WTC11 (cell line): ENCODE measurements at regions not wholly inside any gene's neighbourhood (a gene's known extent, or its start where the extent isn't known, plus 50 kb on each side); places are given as distances from the start of the nearest gene placed in this dataset.

ENCODE experiments used
- ATAC-seq: fragments of 200-7000 bp; cut with Tn5 transposase; 2 replicates; pipeline ENCODE4 v1.10.0; 2021; ENCODE audit warnings: mild to moderate bottlenecking, moderate library complexity
- CTCF ChIA-PET: fragments of 300-600 bp; sonication (Branson Sonifier 250); formaldehyde crosslinking; loops from one replicate; lab custom pipeline; 2021; ENCODE audit warnings: antibody characterized with exemption; lab: Charles Lee
- POLR2A ChIA-PET: fragments of 350-600 bp; sonication (Branson Sonifier 250); formaldehyde crosslinking; loops from one replicate; lab custom pipeline; 2021; ENCODE audit warnings: antibody characterized with exemption; lab: Charles Lee
- DNase-seq: peaks from one replicate; pipeline ENCODE4 v3.0.0; 2021; ENCODE audit warnings: low spot score
- H3K27ac Mint-ChIP-seq: 2 replicates; pipeline ENCODE4 v1.8.0; 2021; ENCODE audit warnings: mixed read lengths
- H3K27me3 Mint-ChIP-seq: 2 replicates; pipeline ENCODE4 v1.8.0; 2021; ENCODE audit warnings: low read depth, mild to moderate bottlenecking, moderate library complexity, mixed read lengths
- H3K36me3 Mint-ChIP-seq: 2 replicates; pipeline ENCODE4 v1.8.0; 2021; ENCODE audit warnings: mixed read lengths
- H3K4me1 Mint-ChIP-seq: 2 replicates; pipeline ENCODE4 v1.8.0; 2022; ENCODE audit warnings: mixed read lengths
- H3K4me3 Mint-ChIP-seq: 2 replicates; pipeline ENCODE4 v1.8.0; 2021; ENCODE audit warnings: mild to moderate bottlenecking, moderate library complexity, mixed read lengths
- H3K9me3 Mint-ChIP-seq: 2 replicates; pipeline ENCODE4 v1.8.0; 2021; ENCODE audit warnings: mixed read lengths
- ARID4B ChIP-seq: sonication (generic); formaldehyde crosslinking; IDR thresholded peaks from 2 replicates; pipeline ENCODE4 v1.8.0; 2023; ENCODE audit warnings: missing genetic modification reagents, mild to moderate bottlenecking, borderline replicate concordance
- CBFB ChIP-seq: sonication (generic); formaldehyde crosslinking; IDR thresholded peaks from 2 replicates; pipeline ENCODE4 v1.8.1; 2022; ENCODE audit warnings: mild to moderate bottlenecking, low read depth, missing genetic modification reagents
- CREB1 ChIP-seq: sonication (generic); formaldehyde crosslinking; IDR thresholded peaks from 2 replicates; pipeline ENCODE4 v1.8.0; 2023; ENCODE audit warnings: mild to moderate bottlenecking, missing genetic modification reagents
- ELF4 ChIP-seq: sonication (generic); formaldehyde crosslinking; IDR thresholded peaks from 2 replicates; pipeline ENCODE4 v1.8.1; 2022; ENCODE audit warnings: low read depth, mild to moderate bottlenecking, moderate library complexity, missing genetic modification reagents
- EMX1 ChIP-seq: fragments of 250-450 bp; sonication (Bioruptor Pico); IDR thresholded peaks from 2 replicates; pipeline ENCODE4 v1.8.0; 2021; ENCODE audit warnings: mild to moderate bottlenecking
- ESRRA ChIP-seq: sonication (generic); formaldehyde crosslinking; IDR thresholded peaks from 2 replicates; pipeline ENCODE4 v1.8.1; 2022; ENCODE audit warnings: mild to moderate bottlenecking, missing genetic modification reagents, borderline replicate concordance
- JUN ChIP-seq: sonication (generic); formaldehyde crosslinking; IDR thresholded peaks from 2 replicates; pipeline ENCODE4 v1.8.0; 2023; ENCODE audit warnings: mild to moderate bottlenecking, missing genetic modification reagents
- MXD4 ChIP-seq: fragments of 250-450 bp; sonication (Bioruptor Pico); IDR thresholded peaks from 2 replicates; pipeline ENCODE4 v1.8.0; 2021; ENCODE audit warnings: mild to moderate bottlenecking, moderate library complexity, borderline replicate concordance
- NFE2L1 ChIP-seq: sonication (generic); formaldehyde crosslinking; IDR thresholded peaks from 2 replicates; pipeline ENCODE4 v1.8.1; 2023; ENCODE audit warnings: missing genetic modification reagents
- NR2C2 ChIP-seq: sonication (generic); formaldehyde crosslinking; IDR thresholded peaks from 2 replicates; pipeline ENCODE4 v1.8.0; 2022; ENCODE audit warnings: mild to moderate bottlenecking, missing genetic modification reagents
- OVOL2 ChIP-seq: fragments of 250-450 bp; sonication (Bioruptor Pico); IDR thresholded peaks from 2 replicates; pipeline ENCODE4 v1.9.0; 2021; ENCODE audit warnings: mild to moderate bottlenecking, borderline replicate concordance
- STAT6 ChIP-seq: sonication (generic); formaldehyde crosslinking; conservative IDR thresholded peaks from 2 replicates; pipeline ENCODE4 v1.8.1; 2023; ENCODE audit warnings: mild to moderate bottlenecking, low read depth, missing genetic modification reagents, moderate library complexity
- TCF7 ChIP-seq: sonication (generic); formaldehyde crosslinking; IDR thresholded peaks from 2 replicates; pipeline ENCODE4 v1.8.0; 2022; ENCODE audit warnings: mild to moderate bottlenecking, low read depth, missing genetic modification reagents, moderate library complexity
- TP53 ChIP-seq: sonication (generic); formaldehyde crosslinking; IDR thresholded peaks from 2 replicates; pipeline ENCODE4 v1.8.1; 2023; ENCODE audit warnings: mild to moderate bottlenecking, missing genetic modification reagents
- ZNF232 ChIP-seq: sonication (generic); formaldehyde crosslinking; IDR thresholded peaks from 2 replicates; pipeline ENCODE4 v1.8.0; 2022; ENCODE audit warnings: mild to moderate bottlenecking, missing genetic modification reagents
- ZNF425 ChIP-seq: fragments of 250-450 bp; sonication (Bioruptor Pico); conservative IDR thresholded peaks from 2 replicates; pipeline ENCODE4 v1.9.0; 2021; ENCODE audit warnings: mild to moderate bottlenecking
- TF ChIP-seq, protein P1 (sequence below): sonication (generic); formaldehyde crosslinking; IDR thresholded peaks from 2 replicates; pipeline ENCODE4 v1.8.1; 2022; ENCODE audit warnings: mild to moderate bottlenecking, missing genetic modification reagents, moderate library complexity, borderline replicate concordance
- TF ChIP-seq, protein P2 (sequence below): sonication (generic); formaldehyde crosslinking; IDR thresholded peaks from 2 replicates; pipeline ENCODE4 v1.8.0; 2022; ENCODE audit warnings: mild to moderate bottlenecking, missing genetic modification reagents
- TF ChIP-seq, protein P3 (sequence below): sonication (generic); formaldehyde crosslinking; IDR thresholded peaks from 2 replicates; pipeline ENCODE4 v1.8.1; 2022; ENCODE audit warnings: missing genetic modification reagents, borderline replicate concordance
- TF ChIP-seq, protein P4 (sequence below): sonication (generic); formaldehyde crosslinking; IDR thresholded peaks from 2 replicates; pipeline ENCODE4 v1.8.0; 2023; ENCODE audit warnings: mild to moderate bottlenecking, missing genetic modification reagents

- DNase-seq (no peak), ATAC-seq (no peak)
- no peak overlapping the region for H3K27ac Mint-ChIP-seq
- peaks cover 28% of the 10 kb centered on the region for H3K4me1 Mint-ChIP-seq
- no peaks in the 10 kb centered on the region for H3K27me3 Mint-ChIP-seq
- H3K36me3 Mint-ChIP-seq = peaks cover 20% of the 10 kb centered on the region
- TF ChIP-seq OVOL2 = no peak
- no peak for TF ChIP-seq MXD4
- no peak for TF ChIP-seq ELF4 (CRISPR knock-in tag)
- TF ChIP-seq JUN = no peak
- TF ChIP-seq, protein P1, sequence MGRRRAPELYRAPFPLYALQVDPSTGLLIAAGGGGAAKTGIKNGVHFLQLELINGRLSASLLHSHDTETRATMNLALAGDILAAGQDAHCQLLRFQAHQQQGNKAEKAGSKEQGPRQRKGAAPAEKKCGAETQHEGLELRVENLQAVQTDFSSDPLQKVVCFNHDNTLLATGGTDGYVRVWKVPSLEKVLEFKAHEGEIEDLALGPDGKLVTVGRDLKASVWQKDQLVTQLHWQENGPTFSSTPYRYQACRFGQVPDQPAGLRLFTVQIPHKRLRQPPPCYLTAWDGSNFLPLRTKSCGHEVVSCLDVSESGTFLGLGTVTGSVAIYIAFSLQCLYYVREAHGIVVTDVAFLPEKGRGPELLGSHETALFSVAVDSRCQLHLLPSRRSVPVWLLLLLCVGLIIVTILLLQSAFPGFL (CRISPR knock-in tag) = no peak
- no peak for TF ChIP-seq EMX1 (CRISPR knock-in tag)
- TF ChIP-seq, protein P2, sequence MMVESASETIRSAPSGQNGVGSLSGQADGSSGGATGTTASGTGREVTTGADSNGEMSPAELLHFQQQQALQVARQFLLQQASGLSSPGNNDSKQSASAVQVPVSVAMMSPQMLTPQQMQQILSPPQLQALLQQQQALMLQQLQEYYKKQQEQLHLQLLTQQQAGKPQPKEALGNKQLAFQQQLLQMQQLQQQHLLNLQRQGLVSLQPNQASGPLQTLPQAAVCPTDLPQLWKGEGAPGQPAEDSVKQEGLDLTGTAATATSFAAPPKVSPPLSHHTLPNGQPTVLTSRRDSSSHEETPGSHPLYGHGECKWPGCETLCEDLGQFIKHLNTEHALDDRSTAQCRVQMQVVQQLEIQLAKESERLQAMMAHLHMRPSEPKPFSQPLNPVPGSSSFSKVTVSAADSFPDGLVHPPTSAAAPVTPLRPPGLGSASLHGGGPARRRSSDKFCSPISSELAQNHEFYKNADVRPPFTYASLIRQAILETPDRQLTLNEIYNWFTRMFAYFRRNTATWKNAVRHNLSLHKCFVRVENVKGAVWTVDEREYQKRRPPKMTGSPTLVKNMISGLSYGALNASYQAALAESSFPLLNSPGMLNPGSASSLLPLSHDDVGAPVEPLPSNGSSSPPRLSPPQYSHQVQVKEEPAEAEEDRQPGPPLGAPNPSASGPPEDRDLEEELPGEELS (CRISPR knock-in tag) = no peak
- TF ChIP-seq, protein P3, sequence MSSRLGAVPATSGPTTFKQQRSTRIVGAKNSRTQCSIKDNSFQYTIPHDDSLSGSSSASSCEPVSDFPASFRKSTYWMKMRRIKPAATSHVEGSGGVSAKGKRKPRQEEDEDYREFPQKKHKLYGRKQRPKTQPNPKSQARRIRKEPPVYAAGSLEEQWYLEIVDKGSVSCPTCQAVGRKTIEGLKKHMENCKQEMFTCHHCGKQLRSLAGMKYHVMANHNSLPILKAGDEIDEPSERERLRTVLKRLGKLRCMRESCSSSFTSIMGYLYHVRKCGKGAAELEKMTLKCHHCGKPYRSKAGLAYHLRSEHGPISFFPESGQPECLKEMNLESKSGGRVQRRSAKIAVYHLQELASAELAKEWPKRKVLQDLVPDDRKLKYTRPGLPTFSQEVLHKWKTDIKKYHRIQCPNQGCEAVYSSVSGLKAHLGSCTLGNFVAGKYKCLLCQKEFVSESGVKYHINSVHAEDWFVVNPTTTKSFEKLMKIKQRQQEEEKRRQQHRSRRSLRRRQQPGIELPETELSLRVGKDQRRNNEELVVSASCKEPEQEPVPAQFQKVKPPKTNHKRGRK (CRISPR knock-in tag) = no peak
- TF ChIP-seq, protein P4, sequence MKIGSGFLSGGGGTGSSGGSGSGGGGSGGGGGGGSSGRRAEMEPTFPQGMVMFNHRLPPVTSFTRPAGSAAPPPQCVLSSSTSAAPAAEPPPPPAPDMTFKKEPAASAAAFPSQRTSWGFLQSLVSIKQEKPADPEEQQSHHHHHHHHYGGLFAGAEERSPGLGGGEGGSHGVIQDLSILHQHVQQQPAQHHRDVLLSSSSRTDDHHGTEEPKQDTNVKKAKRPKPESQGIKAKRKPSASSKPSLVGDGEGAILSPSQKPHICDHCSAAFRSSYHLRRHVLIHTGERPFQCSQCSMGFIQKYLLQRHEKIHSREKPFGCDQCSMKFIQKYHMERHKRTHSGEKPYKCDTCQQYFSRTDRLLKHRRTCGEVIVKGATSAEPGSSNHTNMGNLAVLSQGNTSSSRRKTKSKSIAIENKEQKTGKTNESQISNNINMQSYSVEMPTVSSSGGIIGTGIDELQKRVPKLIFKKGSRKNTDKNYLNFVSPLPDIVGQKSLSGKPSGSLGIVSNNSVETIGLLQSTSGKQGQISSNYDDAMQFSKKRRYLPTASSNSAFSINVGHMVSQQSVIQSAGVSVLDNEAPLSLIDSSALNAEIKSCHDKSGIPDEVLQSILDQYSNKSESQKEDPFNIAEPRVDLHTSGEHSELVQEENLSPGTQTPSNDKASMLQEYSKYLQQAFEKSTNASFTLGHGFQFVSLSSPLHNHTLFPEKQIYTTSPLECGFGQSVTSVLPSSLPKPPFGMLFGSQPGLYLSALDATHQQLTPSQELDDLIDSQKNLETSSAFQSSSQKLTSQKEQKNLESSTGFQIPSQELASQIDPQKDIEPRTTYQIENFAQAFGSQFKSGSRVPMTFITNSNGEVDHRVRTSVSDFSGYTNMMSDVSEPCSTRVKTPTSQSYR (CRISPR knock-in tag) = no peak
- no peak for TF ChIP-seq NFE2L1 (CRISPR knock-in tag)
- TF ChIP-seq NR2C2 (CRISPR knock-in tag) = no peak
- TF ChIP-seq CREB1 (CRISPR knock-in tag) = no peak
- no peak for TF ChIP-seq ESRRA (CRISPR knock-in tag)
- no peak for TF ChIP-seq ZNF425
- TF ChIP-seq ZNF232 (CRISPR knock-in tag) = no peak
- ChIA-PET CTCF (no interaction called here), POLR2A (no interaction called here)
- H3K4me3 Mint-ChIP-seq = no peak overlapping the region
- H3K9me3 Mint-ChIP-seq = peaks cover 29% of the 10 kb centered on the region
Observed at GRCh38 chr2:63767307-63767706, 74.4 kb upstream of the UGP2 start.

DNA sequence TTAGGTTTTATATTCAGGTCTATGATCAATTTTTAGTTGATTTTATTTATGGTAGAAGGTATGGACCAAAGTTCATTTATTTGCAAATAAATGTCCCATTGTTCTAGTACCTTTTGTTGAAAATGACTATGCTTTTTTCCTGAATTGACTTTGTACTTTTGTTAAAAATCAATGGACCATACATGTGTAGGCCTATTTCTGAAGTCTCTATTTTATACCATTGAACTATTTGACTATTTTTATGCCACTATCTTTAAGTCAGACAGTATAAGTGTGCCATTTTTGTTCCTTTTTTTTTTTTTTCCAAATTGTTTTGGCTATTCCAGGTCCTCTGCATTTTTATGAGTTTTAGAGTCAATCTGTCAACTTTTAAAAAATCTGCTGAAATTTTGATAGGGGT lies 73.6 kb upstream of the UGP2 start:
- CTCF ChIA-PET = no interaction called here
- DNase-seq (no peak), ATAC-seq (no peak)
- H3K36me3 Mint-ChIP-seq = peaks cover 20% of the 10 kb centered on the region
- H3K4me3 Mint-ChIP-seq = no peak overlapping the region
- POLR2A ChIA-PET = no interaction called here
- H3K9me3 Mint-ChIP-seq = peaks cover 30% of the 10 kb centered on the region
- peaks cover 28% of the 10 kb centered on the region for H3K4me1 Mint-ChIP-seq
- H3K27ac Mint-ChIP-seq = no peak overlapping the region
- no peaks in the 10 kb centered on the region for H3K27me3 Mint-ChIP-seq
- TF ChIP-seq STAT6 (CRISPR knock-in tag) = no peak
- no peak for TF ChIP-seq TP53 (CRISPR knock-in tag)
- no peak for TF ChIP-seq ARID4B (CRISPR knock-in tag)
- TF ChIP-seq CBFB (CRISPR knock-in tag) = no peak
- TF ChIP-seq TCF7 (CRISPR knock-in tag) = no peak
